ENCODE measurements at regions not wholly inside any gene's neighbourhood (a gene's known extent, or its start where the extent isn't known, plus 50 kb on each side); places are given as distances from the start of the nearest gene placed in this dataset.

DNA sequence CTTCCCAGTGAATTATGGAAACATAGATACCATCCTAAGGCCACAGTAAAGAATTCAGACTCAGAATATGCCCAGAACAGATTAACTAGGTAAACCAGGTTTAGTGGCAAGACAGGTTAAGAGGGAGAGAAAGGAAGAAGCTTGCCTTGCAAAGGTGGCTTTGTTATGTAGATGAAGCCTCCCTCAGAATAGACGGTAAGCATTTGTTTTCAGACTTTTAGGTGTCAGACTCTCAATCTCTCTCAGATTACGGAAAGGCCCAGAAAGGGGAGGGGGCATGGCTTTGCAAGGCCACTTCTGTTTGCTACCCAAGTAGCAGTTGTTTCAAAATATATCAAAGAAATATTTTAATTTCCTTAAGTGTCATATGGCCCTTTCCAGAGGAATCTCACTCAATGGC, 457.1 kb upstream of the BOD1L1 start:
- DNase-seq (no peak), ATAC-seq (no peak)
- Histone ChIP-seq H3K27me3 (no peaks in the 10 kb centered on the region), H3K4me1 (no peaks in the 10 kb centered on the region), H3K27ac (no peak overlapping the region), H3K9me3 (no peaks in the 10 kb centered on the region), H3K4me3 (no peak overlapping the region), H3K36me3 (no peaks in the 10 kb centered on the region)
- no peak for TF ChIP-seq POLR2A (IDR thresholded peaks at IDR 0.05)
- TF ChIP-seq, protein P1, sequence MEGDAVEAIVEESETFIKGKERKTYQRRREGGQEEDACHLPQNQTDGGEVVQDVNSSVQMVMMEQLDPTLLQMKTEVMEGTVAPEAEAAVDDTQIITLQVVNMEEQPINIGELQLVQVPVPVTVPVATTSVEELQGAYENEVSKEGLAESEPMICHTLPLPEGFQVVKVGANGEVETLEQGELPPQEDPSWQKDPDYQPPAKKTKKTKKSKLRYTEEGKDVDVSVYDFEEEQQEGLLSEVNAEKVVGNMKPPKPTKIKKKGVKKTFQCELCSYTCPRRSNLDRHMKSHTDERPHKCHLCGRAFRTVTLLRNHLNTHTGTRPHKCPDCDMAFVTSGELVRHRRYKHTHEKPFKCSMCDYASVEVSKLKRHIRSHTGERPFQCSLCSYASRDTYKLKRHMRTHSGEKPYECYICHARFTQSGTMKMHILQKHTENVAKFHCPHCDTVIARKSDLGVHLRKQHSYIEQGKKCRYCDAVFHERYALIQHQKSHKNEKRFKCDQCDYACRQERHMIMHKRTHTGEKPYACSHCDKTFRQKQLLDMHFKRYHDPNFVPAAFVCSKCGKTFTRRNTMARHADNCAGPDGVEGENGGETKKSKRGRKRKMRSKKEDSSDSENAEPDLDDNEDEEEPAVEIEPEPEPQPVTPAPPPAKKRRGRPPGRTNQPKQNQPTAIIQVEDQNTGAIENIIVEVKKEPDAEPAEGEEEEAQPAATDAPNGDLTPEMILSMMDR (IDR thresholded peaks at IDR 0.05 in 4 of 5, conservative IDR thresholded peaks at IDR 0.05 in 1 of 5), result no peak
- intact Hi-C loops (cut with DNase I; ENCODE audit: low total_unique reads) (no loop called here), in situ Hi-C loops (cut with MboI; ENCODE audit: low sequenced_read_pairs in 4 of 4) (no loop called here)

DNA sequence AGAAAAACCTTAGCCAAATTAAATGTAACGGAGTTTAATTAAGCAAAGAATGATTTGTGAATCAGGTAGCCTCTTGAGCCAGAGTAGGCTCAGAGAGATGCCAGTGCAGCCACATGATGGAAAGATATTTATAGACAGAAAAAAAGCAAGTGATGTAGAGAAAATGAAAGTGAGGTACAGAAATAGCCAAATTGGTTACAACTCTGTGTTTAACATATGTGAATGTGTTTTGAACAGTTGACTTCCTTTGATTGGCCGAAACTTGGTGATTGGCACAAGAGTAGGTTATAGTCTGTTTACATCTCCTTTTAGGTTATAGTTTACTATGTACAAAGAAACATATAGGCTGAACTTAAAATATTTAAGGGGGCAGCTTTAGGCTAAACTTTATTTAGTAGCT, 459.9 kb upstream of the BOD1L1 start:
- H3K27ac ChIP-seq, result no peak overlapping the region
- DNase-seq (no peak), ATAC-seq (no peak)
- H3K27me3 ChIP-seq, result no peaks in the 10 kb centered on the region
- no peaks in the 10 kb centered on the region for H3K4me1 ChIP-seq
- no peak for TF ChIP-seq POLR2A (IDR thresholded peaks at IDR 0.05)
- TF ChIP-seq, protein P1 (IDR thresholded peaks at IDR 0.05 in 4 of 5, conservative IDR thresholded peaks at IDR 0.05 in 1 of 5), result no peak
- H3K4me3 ChIP-seq, result no peak overlapping the region
- intact Hi-C loops (cut with DNase I; ENCODE audit: low total_unique reads), result no loop called here
- no peaks in the 10 kb centered on the region for H3K36me3 ChIP-seq
- in situ Hi-C loops (cut with MboI; ENCODE audit: low sequenced_read_pairs in 4 of 4), result no loop called here
- no peaks in the 10 kb centered on the region for H3K9me3 ChIP-seq

DNA sequence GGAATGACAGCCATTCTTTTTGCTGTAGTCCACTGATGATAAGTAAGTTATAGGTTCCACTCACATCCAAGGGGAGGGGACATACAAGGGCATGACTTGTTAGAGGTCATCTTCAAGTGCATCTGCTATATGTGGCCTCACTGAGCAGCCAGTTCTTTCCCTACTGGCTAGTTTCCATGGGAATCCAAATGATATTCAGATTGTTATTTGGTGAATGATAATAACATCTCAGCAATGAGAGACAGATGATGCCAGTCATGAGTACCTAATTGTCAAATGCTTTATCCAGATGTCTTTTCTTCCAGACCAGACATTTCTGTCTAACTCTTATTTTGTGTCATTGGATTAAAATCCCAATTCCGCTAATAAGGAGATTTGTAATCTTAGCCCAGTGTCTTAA, 460.4 kb upstream of the BOD1L1 start:
- no peaks in the 10 kb centered on the region for H3K36me3 ChIP-seq
- in situ Hi-C loops (cut with MboI; ENCODE audit: low sequenced_read_pairs in 4 of 4) (no loop called here), intact Hi-C loops (cut with DNase I; ENCODE audit: low total_unique reads) (no loop called here)
- no peak overlapping the region for H3K27ac ChIP-seq
- no peak overlapping the region for H3K4me3 ChIP-seq
- TF ChIP-seq POLR2A (IDR thresholded peaks at IDR 0.05), result no peak
- TF ChIP-seq, protein P1 (IDR thresholded peaks at IDR 0.05 in 4 of 5, conservative IDR thresholded peaks at IDR 0.05 in 1 of 5), result no peak
- H3K9me3 ChIP-seq, result no peaks in the 10 kb centered on the region
- no peaks in the 10 kb centered on the region for H3K27me3 ChIP-seq
- H3K4me1 ChIP-seq, result no peaks in the 10 kb centered on the region
- ATAC-seq (no peak), DNase-seq (no peak)

DNA sequence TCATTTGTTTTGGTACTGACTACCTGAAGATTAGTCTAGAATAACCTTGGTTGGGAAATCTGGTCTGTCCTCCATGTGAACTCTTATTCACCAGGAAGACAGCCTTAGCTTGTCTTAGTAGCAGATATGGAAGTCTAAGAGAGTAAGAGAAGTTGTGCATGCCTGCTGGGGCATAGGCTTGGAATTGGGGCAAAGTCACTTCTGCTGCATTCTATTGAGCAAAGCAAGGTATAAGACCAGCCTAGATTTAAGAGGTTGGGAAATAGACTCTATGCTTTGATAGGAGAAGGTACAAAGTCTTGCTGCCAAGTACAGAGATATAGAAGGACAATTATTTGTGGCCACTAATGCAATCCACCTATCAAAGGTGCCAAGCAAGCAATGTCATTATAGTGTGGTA, 464.0 kb upstream of the BOD1L1 start:
- no peaks in the 10 kb centered on the region for H3K36me3 ChIP-seq
- no peak for TF ChIP-seq POLR2A (IDR thresholded peaks at IDR 0.05)
- TF ChIP-seq, protein P1 (IDR thresholded peaks at IDR 0.05 in 4 of 5, conservative IDR thresholded peaks at IDR 0.05 in 1 of 5), result no peak
- H3K9me3 ChIP-seq, result no peaks in the 10 kb centered on the region
- no peaks in the 10 kb centered on the region for H3K27me3 ChIP-seq
- H3K4me3 ChIP-seq, result no peak overlapping the region
- intact Hi-C loops (cut with DNase I; ENCODE audit: low total_unique reads), result no loop called here
- no peaks in the 10 kb centered on the region for H3K4me1 ChIP-seq
- in situ Hi-C loops (cut with MboI; ENCODE audit: low sequenced_read_pairs in 4 of 4), result no loop called here
- ATAC-seq (no peak), DNase-seq (no peak)
- H3K27ac ChIP-seq, result no peak overlapping the region

DNA sequence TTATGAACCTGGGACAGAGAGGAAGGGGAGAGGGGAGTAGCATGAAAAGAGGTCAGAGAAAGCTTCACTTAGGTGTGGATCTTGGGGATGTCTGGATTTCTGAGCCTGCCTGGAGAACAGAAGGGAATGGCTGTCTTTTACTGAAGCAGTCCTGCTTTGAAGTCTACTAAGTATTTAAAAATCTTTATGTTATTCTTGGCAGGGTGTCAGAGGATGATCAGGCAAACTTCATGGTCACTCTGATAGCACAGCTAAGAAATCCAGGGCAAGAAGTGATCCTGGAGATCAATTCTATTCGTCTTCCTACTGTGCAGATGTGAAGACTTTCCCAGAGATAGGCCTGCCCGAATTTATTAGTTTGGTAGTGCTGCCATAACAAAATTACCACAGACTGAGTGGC, 464.4 kb upstream of the BOD1L1 start:
- intact Hi-C loops (cut with DNase I; ENCODE audit: low total_unique reads), result no loop called here
- no peaks in the 10 kb centered on the region for H3K4me1 ChIP-seq
- in situ Hi-C loops (cut with MboI; ENCODE audit: low sequenced_read_pairs in 4 of 4), result no loop called here
- DNase-seq, result no peak
- H3K27ac ChIP-seq, result no peak overlapping the region
- H3K27me3 ChIP-seq, result no peaks in the 10 kb centered on the region
- H3K36me3 ChIP-seq, result no peaks in the 10 kb centered on the region
- H3K9me3 ChIP-seq, result no peaks in the 10 kb centered on the region
- no peak for ATAC-seq
- no peak overlapping the region for H3K4me3 ChIP-seq
- TF ChIP-seq, protein P1 (IDR thresholded peaks at IDR 0.05 in 4 of 5, conservative IDR thresholded peaks at IDR 0.05 in 1 of 5), result no peak
- TF ChIP-seq POLR2A (IDR thresholded peaks at IDR 0.05), result no peak

All from gastrocnemius medialis (tissue), 4 donors.